Calu3 (cell line): ENCODE measurements at regions not wholly inside any gene's neighbourhood (a gene's known extent, or its start where the extent isn't known, plus 50 kb on each side); places are given as distances from the start of the nearest gene placed in this dataset.

Experiments used
- BruUV-seq: library from RNA; stranded (reverse); fragments of 400-500 nt; replicated peaks from 2 replicates; lab custom pipeline; 2021; lab: Mats Ljungman, UMichigan
- CTCF ChIA-PET: fragments of 300-600 bp; sonication (Branson Sonifier 250); formaldehyde crosslinking; loops from one replicate; lab custom pipeline; 2022; ENCODE audit warnings: antibody characterized with exemption; lab: Charles Lee
- DNase-seq: peaks from one replicate; pipeline ENCODE4 v3.0.0; 2022
- H3K27ac Mint-ChIP-seq: one replicate; pipeline ENCODE4 v1.8.0; 2022; ENCODE audit warnings: mixed read lengths; ENCODE audit not compliant: unreplicated experiment
- H3K27me3 Mint-ChIP-seq: one replicate; pipeline ENCODE4 v1.8.0; 2022; ENCODE audit warnings: mixed read lengths; ENCODE audit not compliant: unreplicated experiment
- H3K36me3 Mint-ChIP-seq: one replicate; pipeline ENCODE4 v1.8.0; 2022; ENCODE audit warnings: mild to moderate bottlenecking, moderate library complexity, mixed read lengths; ENCODE audit not compliant: insufficient read depth, unreplicated experiment
- H3K4me1 Mint-ChIP-seq: one replicate; pipeline ENCODE4 v1.8.0; 2022; ENCODE audit warnings: mild to moderate bottlenecking, low read depth, mixed read lengths; ENCODE audit not compliant: unreplicated experiment
- H3K4me3 Mint-ChIP-seq: one replicate; pipeline ENCODE4 v1.8.0; 2022; ENCODE audit warnings: mild to moderate bottlenecking, low read depth, moderate library complexity, mixed read lengths; ENCODE audit not compliant: unreplicated experiment
- H3K9me3 Mint-ChIP-seq: one replicate; pipeline ENCODE4 v1.8.0; 2022; ENCODE audit warnings: low read depth, mixed read lengths; ENCODE audit not compliant: unreplicated experiment
- CTCF ChIP-seq: fragments of 200-600 bp; IDR thresholded peaks from one replicate; pipeline ENCODE4 v1.8.0; 2022; ENCODE audit warnings: antibody characterized with exemption; ENCODE audit not compliant: unreplicated experiment
- intact Hi-C: fragments of 100-400 bp; cut with micrococcal nuclease; formaldehyde crosslinking; loops from one replicate; pipeline ENCODE4 v1.10.0; 2022; ENCODE audit not compliant: unreplicated experiment

- H3K9me3 Mint-ChIP-seq = no peaks in the 10 kb centered on the region
- H3K4me1 Mint-ChIP-seq = no peaks in the 10 kb centered on the region
- BruUV-seq = no TSS peak
- TF ChIP-seq CTCF = no peak
- no peaks in the 10 kb centered on the region for H3K36me3 Mint-ChIP-seq
- H3K4me3 Mint-ChIP-seq = no peak overlapping the region
- intact Hi-C loops = no loop called here
- no peaks in the 10 kb centered on the region for H3K27me3 Mint-ChIP-seq
- H3K27ac Mint-ChIP-seq = no peak overlapping the region
- no peak for DNase-seq
- CTCF ChIA-PET = no interaction called here
Observed at GRCh38 chr4:127560755-127561154, 72.0 kb upstream of the INTU start.

- no peak for DNase-seq
- no peak overlapping the region for H3K27ac Mint-ChIP-seq
- no TSS peak for BruUV-seq
- H3K9me3 Mint-ChIP-seq = no peaks in the 10 kb centered on the region
- TF ChIP-seq CTCF = no peak
- H3K36me3 Mint-ChIP-seq = no peaks in the 10 kb centered on the region
- no peaks in the 10 kb centered on the region for H3K27me3 Mint-ChIP-seq
- no peak overlapping the region for H3K4me3 Mint-ChIP-seq
- no peaks in the 10 kb centered on the region for H3K4me1 Mint-ChIP-seq
- intact Hi-C loops = no loop called here
- CTCF ChIA-PET = no interaction called here
Observed at GRCh38 chr4:127574643-127575042, 58.1 kb upstream of the INTU start.

DNA sequence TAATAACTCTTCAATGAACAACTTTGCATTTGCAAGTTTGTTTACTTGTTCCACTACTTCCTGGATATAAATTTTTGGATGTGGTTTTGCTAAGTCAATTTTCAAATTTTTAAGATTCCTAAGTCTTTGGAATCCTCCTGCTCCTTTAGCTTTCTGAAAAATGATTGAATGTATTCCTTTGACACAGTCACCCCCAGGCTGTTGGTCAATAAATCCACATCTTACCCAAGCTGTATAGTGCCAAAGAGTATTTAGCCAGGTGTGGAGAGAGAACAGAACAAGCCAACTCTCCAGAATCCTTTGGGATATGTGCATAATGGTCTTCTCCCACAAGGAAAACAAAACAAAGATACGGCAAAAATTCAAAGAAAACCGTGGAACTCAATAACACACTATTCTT, 56.9 kb upstream of the INTU start:
- no peaks in the 10 kb centered on the region for H3K4me1 Mint-ChIP-seq
- H3K27me3 Mint-ChIP-seq = no peaks in the 10 kb centered on the region
- no peak overlapping the region for H3K27ac Mint-ChIP-seq
- BruUV-seq = no TSS peak
- TF ChIP-seq CTCF = no peak
- no peaks in the 10 kb centered on the region for H3K36me3 Mint-ChIP-seq
- CTCF ChIA-PET = no interaction called here
- peaks cover 3% of the 10 kb centered on the region for H3K9me3 Mint-ChIP-seq
- H3K4me3 Mint-ChIP-seq = no peak overlapping the region
- intact Hi-C loops = no loop called here
- no peak for DNase-seq

- no peaks in the 10 kb centered on the region for H3K27me3 Mint-ChIP-seq
- peaks cover 3% of the 10 kb centered on the region for H3K9me3 Mint-ChIP-seq
- H3K4me3 Mint-ChIP-seq = no peak overlapping the region
- intact Hi-C loops = no loop called here
- BruUV-seq = no TSS peak
- no peak for DNase-seq
- CTCF ChIA-PET = interaction anchor here (0.6 to 1.5 kb wide), 3 partner anchors 8 to 919 kb away, joined by 4 to 6 read pairs (median 4); no protein-coding TSS in a partner anchor
- TF ChIP-seq CTCF = no peak
- no peaks in the 10 kb centered on the region for H3K4me1 Mint-ChIP-seq
- no peaks in the 10 kb centered on the region for H3K36me3 Mint-ChIP-seq
- H3K27ac Mint-ChIP-seq = no peak overlapping the region
Observed at GRCh38 chr4:127578491-127578890, 54.3 kb upstream of the INTU start.
